BJ (cell line): ENCODE measurements at regions not wholly inside any gene's neighbourhood (a gene's known extent, or its start where the extent isn't known, plus 50 kb on each side); places are given as distances from the start of the nearest gene placed in this dataset.

ENCODE experiments used
- CTCF ChIA-PET: fragments of 350-600 bp; formaldehyde crosslinking; extraction: SDS; loops from one replicate; lab custom pipeline; 2021; ENCODE audit warnings: antibody characterized with exemption, inconsistent platforms; lab: Yijun Ruan, JAX
- POLR2A ChIA-PET: fragments of 300-600 bp; sonication (Branson Sonifier 250); formaldehyde crosslinking; extraction: SDS; loops from one replicate; lab custom pipeline; 2021; ENCODE audit warnings: antibody characterized with exemption; lab: Charles Lee
- DNase-seq: peaks from one replicate; pipeline ENCODE4 v3.0.0-alpha.2; 2011; ENCODE audit warnings: low read depth
- H3K27me3 ChIP-seq: 2 replicates; pipeline ENCODE4 v1.6.0; 2011; ENCODE audit warnings: low read length; ENCODE audit not compliant: control insufficient read depth, insufficient read depth
- H3K36me3 ChIP-seq: 2 replicates; pipeline ENCODE4 v1.5.1; 2011; ENCODE audit warnings: low read length; ENCODE audit not compliant: control insufficient read depth, insufficient read depth
- H3K4me3 ChIP-seq: 2 replicates; pipeline ENCODE4 v1.5.1; 2011; ENCODE audit warnings: low read depth, mild to moderate bottlenecking, control low read depth, low read length
- CTCF ChIP-seq: IDR thresholded peaks from 2 replicates; pipeline ENCODE4 v1.5.1; 2011; ENCODE audit warnings: low read depth, mild to moderate bottlenecking, control low read depth, inconsistent platforms, low read length, moderate library complexity; ENCODE audit not compliant: insufficient read depth

GRCh38 chr2:149827585-149828126 is 240.1 kb upstream of the MMADHC start:
- no peak overlapping the region for H3K4me3 ChIP-seq
- TF ChIP-seq CTCF, result no peak
- H3K36me3 ChIP-seq, result no peaks in the 10 kb centered on the region
- DNase-seq, result no peak
- POLR2A ChIA-PET, result no interaction called here
- no peaks in the 10 kb centered on the region for H3K27me3 ChIP-seq
- CTCF ChIA-PET, result no interaction called here

GRCh38 chr2:149826471-149827125 is 239.0 kb upstream of the MMADHC start:
- POLR2A ChIA-PET, result no interaction called here

GRCh38 chr2:149825473-149825872 is 237.9 kb upstream of the MMADHC start:
- Histone ChIP-seq H3K36me3 (no peaks in the 10 kb centered on the region), H3K4me3 (no peak overlapping the region), H3K27me3 (no peaks in the 10 kb centered on the region)
- CTCF ChIA-PET, result no interaction called here
- no peak for DNase-seq
- TF ChIP-seq CTCF, result no peak
- POLR2A ChIA-PET, result no interaction called here

More at GRCh38 chr2:149826471-149827125, 239.0 kb upstream of the MMADHC start:
- no peak for DNase-seq
- CTCF ChIA-PET, result interaction anchor here (1.0 kb wide), 1 partner anchor 12 kb away, joined by 4 read pairs; no protein-coding TSS in a partner anchor
- Histone ChIP-seq H3K27me3 (no peaks in the 10 kb centered on the region), H3K36me3 (no peaks in the 10 kb centered on the region), H3K4me3 (no peak overlapping the region)
- no peak for TF ChIP-seq CTCF

- POLR2A ChIA-PET, result no interaction called here
- CTCF ChIA-PET, result no interaction called here
These were observed 236.6 kb upstream of the MMADHC start for GRCh38 chr2:149824136-149824535.

More at GRCh38 chr2:149824136-149824535, 236.6 kb upstream of the MMADHC start:
- no peak for DNase-seq
- TF ChIP-seq CTCF, result no peak
- no peaks in the 10 kb centered on the region; the same call in 1 of the 2 replicates for H3K27me3 ChIP-seq
- H3K36me3 ChIP-seq, result no peaks in the 10 kb centered on the region
- H3K4me3 ChIP-seq, result no peak overlapping the region
